ENCODE measurements at regions not wholly inside any gene's neighbourhood (a gene's known extent, or its start where the extent isn't known, plus 50 kb on each side); places are given as distances from the start of the nearest gene placed in this dataset.
"Not testable (repeated sequence)": the region's sequence is repeated elsewhere in the genome, so short reads cannot be mapped to it uniquely, and the experiment has no call there.

- not testable (repeated sequence) for TF ChIP-seq TAF1, YY1, ZBTB7A (IDR thresholded peaks at IDR 0.05; ENCODE audit: low read depth)
- peak; percentile 56 for TF ChIP-seq CEBPB (IDR thresholded peaks at IDR 0.05)
These were observed 415.7 kb downstream of the DIRAS2 start for GRCh38 chr9:90226839-90227338.
